ENCODE measurements at regions not wholly inside any gene's neighbourhood (a gene's known extent, or its start where the extent isn't known, plus 50 kb on each side); places are given as distances from the start of the nearest gene placed in this dataset.

- no peak overlapping the region for H3K9ac ChIP-seq (ENCODE audit: low read depth in 1 of 3, low read length in 3 of 3)
- no peaks in the 10 kb centered on the region for H3K36me3 ChIP-seq (ENCODE audit: control insufficient read depth in 3 of 3, insufficient read depth in 3 of 3, low read length in 3 of 3)
- H3K9me3 ChIP-seq (ENCODE audit: control insufficient read depth in 3 of 3, low read length in 3 of 3): no peaks in the 10 kb centered on the region
- no peak overlapping the region for H3K27ac ChIP-seq (ENCODE audit: low read depth, low read length)
- no peaks in the 10 kb centered on the region for H3K27me3 ChIP-seq (ENCODE audit: control insufficient read depth in 3 of 3, insufficient read depth in 3 of 3, low read length in 3 of 3)
- peaks cover 8 to 11% (median 9%) of the 10 kb centered on the region in 3 donors for H3K4me1 ChIP-seq (ENCODE audit: control insufficient read depth in 3 of 3, insufficient read depth in 3 of 3, low read length in 3 of 3)
- no peak overlapping the region for H3K4me3 ChIP-seq (ENCODE audit: low read length in 3 of 3)
Measured at GRCh38 chr6:4658486-4658885, 117.7 kb upstream of the CDYL start.

GRCh38 chr6:4656106-4656505 lies 120.1 kb upstream of the CDYL start:
- Histone ChIP-seq H3K4me1 (ENCODE audit: control insufficient read depth in 3 of 3, insufficient read depth in 3 of 3, low read length in 3 of 3) (peaks cover 5 to 8% (median 8%) of the 10 kb centered on the region in 3 donors), H3K9me3 (ENCODE audit: control insufficient read depth in 3 of 3, low read length in 3 of 3) (peaks cover 0 to 3% (median 0%) of the 10 kb centered on the region in 3 donors), H3K36me3 (ENCODE audit: control insufficient read depth in 3 of 3, insufficient read depth in 3 of 3, low read length in 3 of 3) (no peaks in the 10 kb centered on the region), H3K27ac (ENCODE audit: low read depth, low read length) (no peak overlapping the region), H3K27me3 (ENCODE audit: control insufficient read depth in 3 of 3, insufficient read depth in 3 of 3, low read length in 3 of 3) (no peaks in the 10 kb centered on the region), H3K4me3 (ENCODE audit: low read length in 3 of 3) (no peak overlapping the region), H3K9ac (ENCODE audit: low read depth in 1 of 3, low read length in 3 of 3) (no peak overlapping the region)

GRCh38 chr6:4655196-4656025 lies 120.8 kb upstream of the CDYL start:
- H3K9ac ChIP-seq (ENCODE audit: low read depth in 1 of 3, low read length in 3 of 3): peak overlapping the region in 1 of 3 donors; percentile 33
- H3K9me3 ChIP-seq (ENCODE audit: control insufficient read depth in 3 of 3, low read length in 3 of 3): peaks cover 0 to 3% (median 0%) of the 10 kb centered on the region in 3 donors
- no peak overlapping the region for H3K27ac ChIP-seq (ENCODE audit: low read depth, low read length)
- H3K4me1 ChIP-seq (ENCODE audit: control insufficient read depth in 3 of 3, insufficient read depth in 3 of 3, low read length in 3 of 3): peaks cover 0 to 3% (median 3%) of the 10 kb centered on the region in 3 donors
- no peaks in the 10 kb centered on the region for H3K36me3 ChIP-seq (ENCODE audit: control insufficient read depth in 3 of 3, insufficient read depth in 3 of 3, low read length in 3 of 3)
- no peak overlapping the region for H3K4me3 ChIP-seq (ENCODE audit: low read length in 3 of 3)
- H3K27me3 ChIP-seq (ENCODE audit: control insufficient read depth in 3 of 3, insufficient read depth in 3 of 3, low read length in 3 of 3): no peaks in the 10 kb centered on the region

- Histone ChIP-seq H3K4me3 (ENCODE audit: low read length in 3 of 3) (no peak overlapping the region), H3K36me3 (ENCODE audit: control insufficient read depth in 3 of 3, insufficient read depth in 3 of 3, low read length in 3 of 3) (no peaks in the 10 kb centered on the region), H3K4me1 (ENCODE audit: control insufficient read depth in 3 of 3, insufficient read depth in 3 of 3, low read length in 3 of 3) (no peaks in the 10 kb centered on the region), H3K9me3 (ENCODE audit: control insufficient read depth in 3 of 3, low read length in 3 of 3) (peaks cover 0 to 3% (median 0%) of the 10 kb centered on the region in 3 donors), H3K27me3 (ENCODE audit: control insufficient read depth in 3 of 3, insufficient read depth in 3 of 3, low read length in 3 of 3) (no peaks in the 10 kb centered on the region), H3K27ac (ENCODE audit: low read depth, low read length) (no peak overlapping the region), H3K9ac (ENCODE audit: low read depth in 1 of 3, low read length in 3 of 3) (no peak overlapping the region)
Measured at GRCh38 chr6:4653141-4653540, 123.1 kb upstream of the CDYL start.

DNA sequence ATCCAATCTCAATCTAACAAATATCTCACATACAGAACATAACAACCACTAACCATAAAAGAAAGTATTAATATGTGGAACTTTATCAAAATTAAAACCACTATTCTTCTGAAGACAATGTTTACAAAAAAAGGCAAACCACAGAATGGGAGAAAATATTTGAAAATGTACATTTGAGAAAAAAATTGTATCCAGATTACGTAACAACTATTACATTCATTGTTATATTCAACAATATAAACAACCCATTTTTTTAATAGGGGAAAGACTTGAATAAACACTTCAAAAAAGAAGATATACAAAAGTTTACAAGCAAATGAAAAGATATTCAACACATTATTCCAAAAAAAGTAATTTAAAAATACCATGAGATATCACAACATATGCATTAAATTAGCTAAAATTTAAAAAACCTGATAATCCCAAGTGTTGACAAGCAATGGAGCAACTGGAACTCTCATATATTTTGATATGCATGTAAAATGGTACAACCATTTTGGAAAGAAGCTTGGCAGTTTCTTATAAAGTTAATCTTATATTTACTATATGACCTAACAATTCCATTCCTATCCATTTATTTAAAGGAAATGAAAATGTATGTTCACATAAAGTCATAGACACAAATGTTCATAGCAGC lies 124.3 kb upstream of the CDYL start:
- Histone ChIP-seq H3K9ac (ENCODE audit: low read depth in 1 of 3, low read length in 3 of 3) (no peak overlapping the region), H3K27ac (ENCODE audit: low read depth, low read length) (no peak overlapping the region), H3K9me3 (ENCODE audit: control insufficient read depth in 3 of 3, low read length in 3 of 3) (peaks cover 0 to 3% (median 0%) of the 10 kb centered on the region in 3 donors)

GRCh38 chr6:4649728-4650127 lies 126.5 kb upstream of the CDYL start:
- peaks cover 0 to 3% (median 0%) of the 10 kb centered on the region in 3 donors for H3K9me3 ChIP-seq (ENCODE audit: control insufficient read depth in 3 of 3, low read length in 3 of 3)
- H3K36me3 ChIP-seq (ENCODE audit: control insufficient read depth in 3 of 3, insufficient read depth in 3 of 3, low read length in 3 of 3): no peaks in the 10 kb centered on the region
- no peak overlapping the region for H3K9ac ChIP-seq (ENCODE audit: low read depth in 1 of 3, low read length in 3 of 3)
- H3K4me3 ChIP-seq (ENCODE audit: low read length in 3 of 3): no peak overlapping the region
- H3K4me1 ChIP-seq (ENCODE audit: control insufficient read depth in 3 of 3, insufficient read depth in 3 of 3, low read length in 3 of 3): peaks cover 0 to 11% (median 10%) of the 10 kb centered on the region in 3 donors
- no peaks in the 10 kb centered on the region for H3K27me3 ChIP-seq (ENCODE audit: control insufficient read depth in 3 of 3, insufficient read depth in 3 of 3, low read length in 3 of 3)
- no peak overlapping the region for H3K27ac ChIP-seq (ENCODE audit: low read depth, low read length)

More for the DNA sequence above, 124.3 kb upstream of the CDYL start:
- H3K27me3 ChIP-seq (ENCODE audit: control insufficient read depth in 3 of 3, insufficient read depth in 3 of 3, low read length in 3 of 3): no peaks in the 10 kb centered on the region
- no peaks in the 10 kb centered on the region for H3K36me3 ChIP-seq (ENCODE audit: control insufficient read depth in 3 of 3, insufficient read depth in 3 of 3, low read length in 3 of 3)
- no peak overlapping the region for H3K4me3 ChIP-seq (ENCODE audit: low read length in 3 of 3)
- H3K4me1 ChIP-seq (ENCODE audit: control insufficient read depth in 3 of 3, insufficient read depth in 3 of 3, low read length in 3 of 3): peaks cover 0 to 11% (median 10%) of the 10 kb centered on the region in 3 donors

DNA sequence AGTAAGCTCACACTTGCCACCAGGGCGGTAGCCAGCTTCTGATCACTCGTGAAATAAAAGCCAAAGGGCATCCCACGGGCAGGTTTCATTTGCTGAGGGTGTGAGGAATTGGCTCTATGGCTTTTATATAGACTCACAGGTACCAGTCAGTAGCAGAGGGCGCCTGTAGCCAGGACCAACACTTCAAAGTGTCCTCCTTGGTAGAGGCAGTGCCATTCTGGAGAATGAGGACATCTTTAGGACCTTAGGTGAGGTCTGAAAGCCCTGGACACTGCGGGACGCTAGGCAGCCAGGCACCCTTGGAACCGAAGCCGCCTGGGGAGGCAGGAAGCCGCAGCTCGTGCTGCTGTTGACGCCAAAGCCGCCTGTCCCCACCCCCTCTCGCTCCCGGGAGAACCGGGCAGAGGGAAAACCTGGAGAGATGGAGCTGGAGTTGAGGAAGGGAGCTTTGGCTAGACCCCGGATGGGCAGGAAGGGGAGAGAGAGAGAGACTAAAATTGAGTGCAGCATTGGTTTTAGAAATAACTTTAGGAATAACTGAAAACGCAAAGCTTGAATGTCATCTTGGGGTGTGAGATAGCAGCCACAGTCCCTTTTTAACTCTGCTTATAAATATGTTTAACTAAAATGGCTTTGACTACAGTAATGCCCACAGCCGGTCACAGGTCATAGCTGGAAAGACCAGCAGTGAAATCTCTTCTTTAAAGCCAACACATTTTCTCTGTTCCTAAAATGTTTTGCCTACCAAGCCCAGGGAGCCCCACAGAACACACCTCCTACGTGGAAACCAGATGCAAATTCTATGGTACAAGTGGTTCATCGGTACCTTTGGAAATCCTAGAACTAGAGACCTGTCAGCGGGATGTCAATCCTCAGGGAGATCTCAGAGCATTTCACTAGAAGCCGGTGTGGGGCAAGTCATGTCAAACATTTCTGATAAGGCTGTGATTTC lies 128.5 kb upstream of the CDYL start:
- Histone ChIP-seq H3K4me3 (ENCODE audit: low read length in 3 of 3) (peak overlapping the region; percentile 71 to 75 (median 74)), H3K9ac (ENCODE audit: low read depth in 1 of 3, low read length in 3 of 3) (peak overlapping the region; percentile 73 to 81 (median 80)), H3K27me3 (ENCODE audit: control insufficient read depth in 3 of 3, insufficient read depth in 3 of 3, low read length in 3 of 3) (no peaks in the 10 kb centered on the region), H3K9me3 (ENCODE audit: control insufficient read depth in 3 of 3, low read length in 3 of 3) (peaks cover 0 to 3% (median 0%) of the 10 kb centered on the region in 3 donors), H3K36me3 (ENCODE audit: control insufficient read depth in 3 of 3, insufficient read depth in 3 of 3, low read length in 3 of 3) (no peaks in the 10 kb centered on the region), H3K4me1 (ENCODE audit: control insufficient read depth in 3 of 3, insufficient read depth in 3 of 3, low read length in 3 of 3) (peaks cover 0 to 11% (median 10%) of the 10 kb centered on the region in 3 donors), H3K27ac (ENCODE audit: low read depth, low read length) (peak overlapping the region; percentile 73)

DNA sequence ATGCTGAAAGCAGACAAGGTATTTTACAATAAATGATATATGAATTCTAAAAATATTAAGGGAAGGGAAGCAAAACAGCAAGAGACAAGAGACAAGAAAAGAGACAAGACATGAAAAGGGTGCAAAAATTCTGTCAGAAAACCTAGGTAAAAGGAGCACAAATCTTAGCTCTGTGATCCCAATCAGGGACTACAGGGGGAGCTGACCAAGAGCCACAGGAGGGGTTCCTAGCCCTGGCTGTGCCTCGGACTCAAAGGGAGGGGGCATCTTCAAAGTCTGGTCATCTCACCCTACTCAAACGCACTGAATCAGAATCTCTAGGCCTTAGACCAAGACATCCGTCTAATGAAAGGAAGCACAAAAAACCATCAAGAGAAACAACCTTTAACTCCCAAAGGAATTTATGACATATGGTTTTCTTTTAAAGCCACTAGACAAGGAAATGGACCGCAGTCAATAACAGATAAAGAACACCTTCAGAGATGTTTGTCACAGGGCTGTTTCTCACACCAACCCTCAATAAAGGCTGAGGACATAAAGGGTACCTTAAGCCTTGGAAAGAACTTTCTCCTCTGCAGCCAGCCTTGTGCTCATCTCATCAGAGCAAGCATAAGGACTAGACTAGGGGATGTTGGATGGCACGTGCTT lies 130.4 kb upstream of the CDYL start:
- H3K36me3 ChIP-seq (ENCODE audit: control insufficient read depth in 3 of 3, insufficient read depth in 3 of 3, low read length in 3 of 3): no peaks in the 10 kb centered on the region
- peaks cover 0 to 11% (median 10%) of the 10 kb centered on the region in 3 donors for H3K4me1 ChIP-seq (ENCODE audit: control insufficient read depth in 3 of 3, insufficient read depth in 3 of 3, low read length in 3 of 3)
- no peaks in the 10 kb centered on the region for H3K27me3 ChIP-seq (ENCODE audit: control insufficient read depth in 3 of 3, insufficient read depth in 3 of 3, low read length in 3 of 3)
- no peak overlapping the region for H3K27ac ChIP-seq (ENCODE audit: low read depth, low read length)
- H3K4me3 ChIP-seq (ENCODE audit: low read length in 3 of 3): no peak overlapping the region
- H3K9me3 ChIP-seq (ENCODE audit: control insufficient read depth in 3 of 3, low read length in 3 of 3): no peaks in the 10 kb centered on the region
- H3K9ac ChIP-seq (ENCODE audit: low read depth in 1 of 3, low read length in 3 of 3): no peak overlapping the region

DNA sequence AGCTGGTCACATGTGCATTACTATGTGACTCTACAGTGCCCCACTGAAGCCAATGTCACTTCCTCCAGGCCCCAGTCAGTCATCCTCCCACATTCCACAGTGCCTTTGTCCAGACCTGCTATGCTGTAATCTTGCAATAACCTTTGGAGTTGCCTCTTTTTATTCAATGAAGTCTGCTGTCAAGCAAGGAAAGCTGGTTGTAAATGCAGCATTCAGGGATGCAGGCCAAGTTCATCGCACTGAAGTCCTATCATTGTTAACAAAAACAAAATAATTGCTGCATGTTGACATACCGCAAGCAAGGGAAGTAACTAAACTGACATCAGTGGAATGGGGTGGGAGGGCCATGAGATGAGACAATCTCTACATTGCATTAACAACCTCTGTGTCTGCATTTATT lies 131.2 kb upstream of the CDYL start:
- H3K4me1 ChIP-seq (ENCODE audit: control insufficient read depth in 3 of 3, insufficient read depth in 3 of 3, low read length in 3 of 3): peaks cover 0 to 11% (median 10%) of the 10 kb centered on the region in 3 donors
- H3K9me3 ChIP-seq (ENCODE audit: control insufficient read depth in 3 of 3, low read length in 3 of 3): no peaks in the 10 kb centered on the region
- H3K36me3 ChIP-seq (ENCODE audit: control insufficient read depth in 3 of 3, insufficient read depth in 3 of 3, low read length in 3 of 3): no peaks in the 10 kb centered on the region
- no peak overlapping the region for H3K9ac ChIP-seq (ENCODE audit: low read depth in 1 of 3, low read length in 3 of 3)
- no peaks in the 10 kb centered on the region for H3K27me3 ChIP-seq (ENCODE audit: control insufficient read depth in 3 of 3, insufficient read depth in 3 of 3, low read length in 3 of 3)
- no peak overlapping the region for H3K4me3 ChIP-seq (ENCODE audit: low read length in 3 of 3)
- H3K27ac ChIP-seq (ENCODE audit: low read depth, low read length): no peak overlapping the region
